CD4-positive, alpha-beta T cell treated with Interleukin-4 for 4 hours (primary cell): ENCODE measurements at regions not wholly inside any gene's neighbourhood (a gene's known extent, or its start where the extent isn't known, plus 50 kb on each side); places are given as distances from the start of the nearest gene placed in this dataset.
"Not testable (repeated sequence)": the region's sequence is repeated elsewhere in the genome, so short reads cannot be mapped to it uniquely, and the experiment has no call there.

Source experiments
- DNase-seq: peaks from one replicate; pipeline ENCODE4 v3.0.0-alpha.2; 2020

DNA sequence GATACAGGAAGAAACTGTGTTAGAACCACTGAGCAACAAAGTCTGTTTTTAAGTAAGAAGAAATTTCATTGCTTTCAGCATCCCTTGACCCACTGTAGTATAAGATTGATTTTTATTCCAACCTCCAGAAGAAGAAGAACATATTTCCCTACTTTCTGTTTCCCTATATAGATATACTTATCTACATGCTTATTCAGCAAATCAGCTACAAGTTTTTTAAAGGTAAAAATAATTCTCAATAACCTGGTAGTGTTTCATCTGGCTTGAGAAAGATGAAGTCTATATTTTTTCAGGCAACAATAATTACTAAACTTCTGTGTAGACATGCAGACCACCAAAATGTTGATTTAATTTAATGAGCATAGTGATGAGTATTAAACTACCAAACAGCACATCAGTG, 201.0 kb downstream of the OSTF1 start:
- no peak for DNase-seq

DNA sequence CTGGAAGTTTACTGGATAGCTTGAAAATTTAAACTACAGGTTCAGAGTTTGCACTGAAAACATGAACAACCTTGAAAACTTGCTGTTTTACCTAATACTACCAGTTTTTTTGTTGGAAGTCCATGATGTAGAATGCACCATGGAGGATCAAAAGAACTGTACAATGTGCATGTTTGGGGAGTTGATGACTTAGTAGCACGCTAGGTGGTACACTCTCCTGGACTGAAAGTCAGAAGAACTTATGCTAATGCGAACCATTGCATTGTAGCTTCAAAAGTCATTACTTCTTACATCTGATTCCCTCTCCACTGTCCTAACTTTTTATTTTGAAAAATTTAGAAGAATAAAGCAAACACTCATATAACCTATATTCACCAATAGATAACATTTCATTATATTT, 211.0 kb downstream of the OSTF1 start:
- DNase-seq = no peak

DNA sequence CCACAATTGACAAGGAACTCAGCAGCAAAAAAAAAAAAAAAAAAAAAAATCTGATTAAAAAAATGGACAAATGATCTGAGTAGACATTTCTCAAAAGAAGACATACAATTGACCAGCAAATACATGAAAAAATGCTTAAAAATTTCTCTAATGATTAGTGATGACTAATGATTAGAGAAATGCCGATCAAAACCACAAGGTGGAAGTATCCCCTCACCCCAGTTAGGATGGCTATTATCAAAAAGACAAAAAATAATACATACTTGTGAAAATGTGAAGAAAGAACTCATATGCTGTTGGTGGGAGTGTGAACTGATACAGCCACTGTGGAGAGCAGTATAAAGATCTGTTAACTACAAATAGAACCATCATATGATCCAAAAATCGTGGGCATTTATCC, 245.3 kb downstream of the OSTF1 start:
- DNase-seq = no peak

DNA sequence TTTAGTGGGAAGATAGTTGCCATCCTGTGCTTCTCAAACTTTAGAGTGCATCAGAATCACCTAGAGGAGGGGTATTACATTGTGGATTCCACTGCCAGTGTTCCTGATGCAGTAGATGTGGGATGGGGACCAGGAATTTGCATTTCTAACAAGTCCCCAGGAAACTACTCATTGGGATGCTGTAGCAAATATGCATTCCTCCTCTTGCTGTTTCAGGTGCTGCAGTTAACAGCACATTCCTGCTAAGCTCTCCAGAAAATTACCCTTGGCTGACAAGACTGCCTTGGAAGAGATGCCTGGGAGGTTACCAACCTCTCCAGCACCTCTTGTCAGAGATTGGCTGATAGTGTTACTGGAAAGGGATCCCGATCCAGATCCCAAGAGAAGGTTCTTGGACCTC, 270.5 kb downstream of the OSTF1 start:
- no peak for DNase-seq

DNA sequence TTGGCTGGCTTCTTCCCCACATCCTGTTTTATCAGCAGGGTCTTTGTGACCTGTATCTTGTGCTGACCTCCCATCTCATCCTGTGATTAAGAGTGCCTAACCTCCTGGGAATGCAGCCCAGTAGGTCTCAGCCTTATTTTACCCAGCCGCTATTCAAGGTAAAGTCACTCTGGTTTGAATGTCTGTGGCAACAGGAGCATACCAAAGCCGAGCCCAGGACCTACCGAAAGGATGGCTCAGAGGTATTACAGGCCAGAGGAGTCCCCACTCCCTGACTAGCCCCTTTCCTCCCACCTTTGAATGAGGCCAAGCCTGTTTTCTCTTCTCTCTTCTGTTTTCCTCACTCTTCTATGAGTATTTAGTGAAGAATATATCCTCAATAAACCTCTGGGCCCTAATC, 271.3 kb downstream of the OSTF1 start:
- DNase-seq = no peak

DNA sequence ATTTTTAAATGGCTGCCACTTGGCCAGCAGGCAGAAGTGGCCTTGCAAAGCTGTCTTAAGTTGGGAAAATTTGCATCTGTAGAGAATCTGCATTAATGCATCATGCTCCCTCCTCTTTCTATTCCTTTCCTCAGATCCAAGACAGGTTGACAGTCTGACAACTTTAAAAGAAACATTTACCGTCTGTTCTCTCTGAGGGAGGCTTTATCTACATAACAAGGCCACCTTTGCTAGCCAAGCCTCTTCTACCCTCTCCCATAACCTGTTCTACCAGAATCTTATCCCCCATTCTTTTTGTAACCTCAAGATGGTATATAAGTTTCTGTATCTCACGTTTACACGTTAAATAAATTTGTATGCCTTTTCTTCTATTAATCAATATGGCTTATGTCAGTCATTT, 271.9 kb downstream of the OSTF1 start:
- no peak for DNase-seq

DNA sequence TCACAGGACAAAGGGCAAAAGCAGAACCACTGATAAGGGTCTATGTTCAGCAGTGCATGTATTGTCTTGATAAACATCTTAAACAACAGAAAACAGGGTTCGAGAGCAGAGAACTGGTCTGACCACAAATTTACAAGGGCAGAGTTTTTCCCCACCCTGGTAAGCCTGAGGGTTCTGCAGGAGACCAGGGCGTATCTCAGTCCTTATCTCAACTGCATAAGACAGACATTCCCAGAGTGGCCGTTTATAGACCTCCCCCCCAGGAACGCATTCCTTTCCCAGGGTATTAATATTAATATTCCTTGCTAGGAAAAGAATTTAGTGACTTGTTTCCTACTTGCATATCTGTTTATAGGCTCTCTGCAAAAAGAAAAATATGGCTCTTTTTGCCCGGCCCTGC, 274.1 kb downstream of the OSTF1 start:
- not testable (repeated sequence) for DNase-seq

DNA sequence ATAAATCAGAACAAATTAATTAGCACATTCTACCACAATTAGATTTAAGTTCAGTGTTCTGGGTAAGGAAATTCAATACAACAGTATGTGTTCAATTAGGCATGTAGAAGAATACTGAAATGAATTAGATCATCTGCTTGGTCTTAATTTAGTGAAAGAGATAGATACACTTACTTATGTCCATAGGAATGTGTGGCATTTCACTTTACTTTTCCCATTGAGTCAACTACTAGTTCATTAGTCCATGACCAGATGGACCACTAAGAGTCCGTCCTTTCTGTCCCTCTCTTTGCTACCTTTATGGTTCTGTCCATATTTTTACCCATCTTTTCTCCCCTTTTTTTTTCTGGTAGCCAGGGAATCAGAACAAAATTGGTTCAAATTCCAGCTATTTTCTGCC, 276.9 kb downstream of the OSTF1 start:
- no peak for DNase-seq

DNA sequence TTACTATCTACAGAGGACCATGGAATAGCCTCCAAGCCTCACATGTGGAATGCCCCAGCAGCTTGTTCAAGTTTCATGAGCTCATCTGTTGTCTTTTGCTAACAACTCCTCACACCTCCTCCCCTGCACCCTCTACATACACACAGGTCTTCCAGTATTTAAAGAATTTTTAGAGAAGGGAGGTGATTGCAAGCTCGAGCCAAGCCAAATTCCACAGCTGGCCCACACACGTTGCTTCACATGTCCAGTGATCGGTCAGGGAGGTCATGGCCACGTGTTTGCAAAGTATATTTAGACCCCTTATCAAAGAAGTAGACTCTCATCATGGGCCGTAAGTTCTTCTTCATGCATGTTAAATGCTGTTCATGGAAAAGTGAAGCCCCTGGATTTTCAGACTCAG, 281.7 kb downstream of the OSTF1 start:
- no peak for DNase-seq

DNA sequence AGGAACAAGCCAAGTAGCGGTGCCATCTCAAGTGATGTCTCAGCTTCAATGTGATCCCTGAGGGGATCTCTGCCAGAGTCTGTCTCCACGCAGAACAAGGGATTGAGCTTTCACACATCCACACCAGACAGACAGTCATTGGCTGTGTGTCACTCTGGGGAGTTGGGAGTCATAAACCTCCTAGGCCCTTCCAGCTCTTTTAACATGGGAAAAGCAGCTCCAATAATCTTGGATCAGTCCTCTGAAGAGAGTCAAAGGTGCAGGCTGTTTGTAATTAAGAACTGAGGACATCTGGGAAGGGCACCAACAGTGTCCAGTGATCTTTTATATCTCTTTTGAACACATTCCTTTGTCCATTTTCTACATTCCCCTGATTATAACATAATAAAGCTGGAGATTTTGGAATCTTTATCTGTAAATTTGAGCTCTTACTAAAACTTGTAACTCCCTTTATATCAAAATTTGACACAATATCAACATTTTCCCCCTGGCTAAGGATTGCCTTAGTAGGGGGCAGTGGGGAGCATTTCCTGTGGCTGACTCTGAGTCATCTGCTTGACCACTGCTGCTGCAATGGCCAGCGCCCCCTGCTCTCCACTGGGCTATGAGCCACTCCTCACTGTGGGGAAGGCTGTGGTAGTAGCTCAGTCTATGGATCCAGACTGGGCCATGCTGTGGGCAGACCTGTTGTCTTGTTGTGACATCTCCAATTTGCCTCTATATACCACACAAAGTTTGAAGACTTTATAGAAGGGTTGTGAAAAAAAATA, 284.4 kb downstream of the OSTF1 start:
- DNase-seq = no peak

DNA sequence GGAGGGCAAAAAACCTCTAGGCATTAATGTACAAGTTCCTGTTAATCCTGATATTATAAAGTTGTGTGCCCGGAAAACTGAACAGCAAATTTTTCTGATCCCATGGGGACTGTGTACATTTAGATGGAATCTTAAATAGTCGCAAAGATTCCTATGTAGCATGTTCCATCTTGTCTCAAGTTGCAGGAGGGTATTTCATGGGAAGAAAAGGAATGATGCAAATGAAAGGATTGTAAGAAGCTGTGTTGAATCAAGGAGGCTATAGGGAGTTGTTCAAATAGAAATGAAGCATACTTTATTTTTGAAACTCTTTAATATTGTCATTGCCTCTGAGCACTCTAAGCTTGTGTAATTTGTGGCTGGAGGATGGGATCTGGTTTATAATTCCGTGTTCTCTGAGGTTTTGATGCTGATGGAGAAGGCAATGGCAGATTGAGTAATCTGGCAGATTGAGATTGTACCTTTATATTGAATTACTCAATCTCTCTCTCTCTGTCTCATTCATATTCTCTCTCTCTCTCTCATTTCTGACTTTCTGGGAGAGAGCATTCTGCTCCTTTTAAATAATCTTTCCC, 288.5 kb downstream of the OSTF1 start:
- no peak for DNase-seq

DNA sequence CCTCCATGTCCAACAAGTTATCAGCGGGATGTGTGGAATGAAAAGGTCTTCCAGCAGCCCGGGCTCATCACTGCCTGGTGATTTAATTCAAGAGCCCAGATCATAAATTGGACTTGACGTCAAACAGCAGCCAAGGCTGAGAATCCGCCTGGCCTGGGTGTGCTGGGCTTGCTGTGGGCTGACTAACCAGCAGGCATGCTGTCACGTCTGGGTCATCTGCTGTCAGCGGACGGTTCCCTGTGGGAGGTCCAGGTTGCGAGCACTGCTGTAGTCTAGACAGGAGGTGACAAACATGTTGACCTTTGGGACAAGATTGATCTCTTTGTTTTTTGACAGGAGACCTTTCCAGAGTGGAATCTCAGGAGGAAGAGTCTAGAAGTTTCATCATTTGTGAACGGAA, 289.7 kb downstream of the OSTF1 start:
- no peak for DNase-seq

DNA sequence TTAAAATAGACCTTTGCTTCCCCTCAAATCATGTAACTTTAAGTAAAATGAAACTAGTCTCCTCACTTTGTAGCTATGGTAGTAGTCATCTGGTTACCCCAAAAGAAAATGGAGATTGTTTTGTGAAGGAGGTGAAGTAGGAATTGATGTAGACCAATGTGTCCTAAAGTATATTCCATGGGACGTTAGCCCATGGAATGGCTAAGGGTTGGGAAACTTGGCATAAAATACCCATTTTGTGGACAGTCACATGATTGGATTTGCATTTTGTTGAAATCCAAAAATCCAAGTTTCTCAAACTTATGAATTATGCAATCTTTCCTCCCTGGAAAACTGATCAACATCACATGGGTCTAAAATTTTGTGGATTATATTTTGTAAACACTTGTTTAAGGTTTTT, 290.6 kb downstream of the OSTF1 start:
- no peak for DNase-seq

DNA sequence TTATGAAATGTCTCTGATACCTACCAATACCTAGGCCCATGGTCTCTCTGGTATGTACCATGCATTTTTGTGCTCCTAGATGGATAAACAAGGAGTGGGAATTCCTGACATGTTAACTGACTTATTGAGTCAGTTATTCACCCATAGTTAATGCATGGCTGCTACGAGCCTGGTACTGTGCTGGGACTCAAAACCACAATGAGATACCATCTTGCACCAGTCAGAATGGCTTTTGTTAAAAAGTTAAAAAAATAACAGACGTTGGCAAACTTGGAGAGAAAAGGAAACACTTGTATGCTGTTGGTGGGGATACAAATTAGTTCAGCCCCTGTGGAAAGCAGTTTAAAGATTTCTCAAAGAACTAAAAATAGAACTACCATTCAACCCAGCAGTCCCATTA, 293.8 kb downstream of the OSTF1 start:
- no peak for DNase-seq

DNA sequence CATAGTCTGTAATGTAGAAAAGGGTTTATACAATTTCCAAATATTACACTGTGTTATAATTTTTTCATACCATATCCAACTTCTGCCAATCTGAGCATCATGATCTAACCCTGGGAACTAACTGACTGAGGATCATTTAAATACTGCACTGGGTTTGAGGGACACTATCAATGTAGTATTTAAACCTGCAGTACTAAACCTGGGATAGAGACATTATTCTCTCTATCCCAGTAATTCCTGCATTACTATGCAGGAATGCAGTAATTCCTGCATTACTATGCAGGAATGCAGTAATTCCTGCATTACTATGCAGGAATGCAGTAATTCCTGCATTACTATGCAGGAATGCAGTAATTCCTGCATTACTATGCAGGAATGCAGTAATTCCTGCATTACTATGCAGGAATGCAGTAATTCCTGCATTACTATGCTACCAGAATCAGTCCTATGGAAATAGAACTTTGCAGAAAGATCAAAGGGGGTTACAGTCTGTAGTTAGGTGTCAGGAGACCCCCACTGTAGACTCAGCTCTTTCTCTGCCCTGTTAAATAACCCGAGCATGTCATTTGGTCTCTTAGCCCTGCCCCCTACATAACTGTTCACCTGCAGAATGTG, 295.2 kb downstream of the OSTF1 start:
- not testable (repeated sequence) for DNase-seq

DNA sequence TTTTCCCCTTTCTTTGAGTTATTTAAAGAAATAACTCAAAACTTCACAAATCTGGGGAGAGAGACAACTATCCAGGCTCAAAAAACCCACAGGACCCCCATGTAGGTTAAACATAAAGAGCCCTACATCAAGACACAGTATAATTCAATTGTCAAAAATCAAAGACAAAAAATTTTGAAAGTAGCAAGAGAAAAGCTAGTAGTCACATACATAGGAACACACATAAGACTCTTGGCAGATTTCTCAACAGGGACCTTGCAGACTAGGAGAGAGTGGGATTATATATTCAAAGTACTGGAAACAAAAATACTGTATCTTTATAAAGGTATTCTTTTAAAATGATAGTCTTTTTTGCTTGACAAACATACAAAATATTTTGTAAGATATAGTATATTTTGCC, 296.9 kb downstream of the OSTF1 start:
- no peak for DNase-seq

DNA sequence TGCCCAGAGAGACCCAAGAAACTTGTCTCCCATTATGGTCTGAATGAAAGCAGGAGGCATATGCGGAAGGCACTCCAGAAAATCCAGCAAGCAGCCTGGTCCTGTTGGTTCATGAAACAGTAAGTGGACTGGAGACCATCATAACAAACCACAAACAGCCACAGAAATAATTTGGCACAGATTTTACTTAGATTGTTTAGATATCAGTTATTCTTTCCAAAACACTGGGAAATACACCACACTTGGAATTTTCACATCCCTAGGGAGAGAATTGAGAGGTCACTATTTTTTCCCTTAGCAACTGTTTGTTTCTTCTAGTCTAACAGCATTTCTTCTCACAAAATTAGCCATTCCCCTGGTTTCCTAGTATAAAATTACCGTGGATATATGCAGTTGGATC, 300.8 kb downstream of the OSTF1 start:
- DNase-seq = no peak

DNA sequence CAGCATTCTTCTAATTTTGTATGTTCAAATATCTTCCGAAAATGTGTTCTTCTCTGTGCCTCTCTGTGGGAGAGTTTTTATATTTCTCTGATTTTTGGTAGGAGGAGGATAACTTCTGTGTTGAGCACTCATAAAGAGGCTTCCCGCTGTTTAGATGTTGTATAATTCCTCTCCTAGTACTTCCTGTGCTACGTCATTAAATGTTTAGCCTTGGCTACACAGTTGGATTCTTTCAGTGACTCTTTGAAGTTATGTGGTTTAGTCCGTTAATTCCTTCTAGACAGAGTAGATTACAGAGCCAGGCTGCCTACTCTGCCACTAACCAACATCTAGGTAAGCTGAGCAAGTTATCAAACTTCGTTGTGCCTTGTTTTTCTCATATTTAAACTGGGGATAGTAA, 302.6 kb downstream of the OSTF1 start:
- DNase-seq = no peak

DNA sequence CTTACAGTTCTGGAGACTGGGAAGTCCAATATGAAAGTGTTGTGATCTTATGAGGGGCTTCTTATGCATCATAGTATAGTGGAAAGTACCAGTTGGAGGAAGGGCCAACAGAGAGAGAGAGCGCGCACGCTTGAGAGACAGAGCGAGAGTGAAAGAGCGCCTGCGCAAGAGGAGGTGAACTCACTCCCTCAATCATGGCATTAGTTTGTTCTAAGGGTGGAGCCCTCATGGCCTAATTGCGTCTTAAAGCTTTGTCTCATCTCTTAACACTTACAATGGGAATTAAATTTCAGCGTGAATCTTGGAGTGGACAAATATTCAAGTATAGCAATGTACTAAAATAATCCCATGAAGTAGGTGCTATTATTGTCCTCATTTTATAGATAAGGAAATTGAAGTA, 303.2 kb downstream of the OSTF1 start:
- DNase-seq = no peak

DNA sequence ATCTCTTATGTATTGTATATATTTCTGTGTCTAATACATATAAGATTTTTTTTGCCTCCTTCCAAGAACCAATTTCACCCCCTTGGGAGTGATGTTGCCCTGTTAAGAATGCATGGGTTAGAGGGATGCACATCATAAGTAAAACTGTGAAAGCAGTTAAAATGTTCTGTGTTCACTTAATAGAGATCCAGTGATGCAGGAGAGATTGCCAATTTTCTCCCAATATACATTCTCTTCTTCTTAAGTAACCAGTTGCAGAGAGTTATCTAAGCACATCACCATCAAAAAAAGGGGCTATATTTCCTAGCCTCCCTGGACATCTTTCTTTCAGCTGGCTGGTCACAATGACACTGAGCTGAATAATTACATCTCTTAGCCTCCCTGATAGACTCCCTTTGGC, 307.0 kb downstream of the OSTF1 start:
- DNase-seq = no peak

DNA sequence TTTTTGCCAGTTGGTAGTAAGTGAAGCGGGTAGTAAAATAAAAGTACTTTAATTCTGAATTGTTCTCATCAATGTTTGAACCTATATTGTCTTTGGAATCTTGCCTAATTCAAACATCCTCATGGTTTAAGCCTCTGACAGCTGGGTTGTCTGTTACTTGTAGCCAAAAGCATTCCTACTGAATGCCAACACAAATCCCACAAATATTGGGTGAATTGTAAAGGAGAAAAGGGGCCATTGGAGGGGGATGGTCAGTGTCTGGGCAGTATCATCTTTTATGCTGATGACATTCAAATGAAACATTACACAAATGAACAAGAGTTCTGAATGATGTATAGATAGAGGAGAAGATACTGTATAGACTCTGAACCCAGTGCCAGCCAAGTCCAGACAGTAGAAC, 309.5 kb downstream of the OSTF1 start:
- no peak for DNase-seq

DNA sequence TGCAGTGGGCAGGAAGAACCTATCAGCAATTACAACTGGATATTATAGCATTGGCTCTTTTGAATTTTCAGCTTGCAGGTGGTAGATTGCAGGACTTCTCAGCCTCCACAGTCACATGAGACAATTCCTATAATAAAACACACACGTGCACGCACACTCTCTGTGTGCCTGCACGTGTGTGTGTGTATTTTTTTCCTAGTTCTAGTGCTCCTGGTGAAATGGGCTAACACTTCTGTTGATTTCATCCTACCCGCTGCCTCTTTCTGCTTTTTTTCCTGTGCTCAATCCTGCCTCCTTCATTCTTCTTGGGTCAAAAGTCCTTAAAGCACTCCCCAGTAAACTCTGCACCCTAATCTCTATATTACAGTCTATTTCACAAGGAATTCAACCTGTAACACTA, 320.1 kb downstream of the OSTF1 start:
- no peak for DNase-seq

DNA sequence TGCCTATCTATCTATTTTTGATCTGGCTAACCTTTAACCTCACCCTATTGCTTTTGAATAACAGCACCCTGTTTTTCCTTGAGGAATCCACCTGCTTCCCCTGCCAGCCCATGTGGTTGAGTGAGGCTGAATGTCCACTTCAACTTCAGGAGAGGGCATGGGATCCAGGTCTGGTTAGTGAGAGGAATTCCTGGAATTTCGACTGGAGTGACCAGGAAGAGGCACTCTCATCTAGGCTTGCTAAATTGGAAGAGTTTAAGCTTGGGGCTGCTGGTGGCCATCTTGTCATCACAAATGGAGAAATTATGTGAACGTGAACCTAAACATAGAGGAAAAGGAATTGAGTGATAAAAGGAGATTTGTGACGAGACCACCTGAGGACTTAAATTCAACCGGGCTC, 322.1 kb downstream of the OSTF1 start:
- DNase-seq = no peak

DNA sequence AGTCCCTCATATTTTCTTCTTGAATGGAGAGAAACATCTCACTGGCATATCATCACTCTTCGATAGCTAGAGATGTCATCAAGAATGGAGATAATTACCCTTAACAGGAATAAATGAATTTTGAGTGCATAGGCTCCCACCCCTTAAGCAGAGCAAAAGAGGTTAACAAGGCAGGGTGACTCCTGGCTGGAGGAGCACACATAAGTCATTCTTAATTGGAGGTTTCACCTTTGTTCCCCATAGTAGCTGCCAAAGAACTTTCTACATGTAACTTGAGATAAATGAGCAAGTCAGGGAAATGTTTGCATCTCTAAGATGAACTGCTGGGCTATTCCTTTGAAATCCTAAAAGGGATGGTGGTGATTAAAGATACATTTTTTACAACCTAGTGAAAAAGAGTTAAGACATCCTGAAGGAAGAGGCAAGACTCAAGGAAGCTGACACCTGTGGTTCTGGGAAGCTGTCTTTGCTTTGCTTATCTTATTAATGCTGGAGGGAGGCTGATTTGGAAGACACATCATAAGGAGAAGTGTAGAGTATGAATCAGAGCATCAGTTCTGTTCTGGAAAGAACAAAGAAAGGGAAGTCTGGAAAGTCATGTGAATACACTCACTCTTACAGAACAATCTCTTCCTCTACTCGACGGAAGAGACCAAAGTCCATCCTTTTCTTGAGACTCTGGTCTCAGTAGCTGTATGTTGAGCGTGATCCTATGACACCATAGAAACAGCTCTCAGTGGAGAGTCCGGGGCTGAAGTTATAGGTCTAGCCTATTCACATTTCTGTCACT, 326.3 kb downstream of the OSTF1 start:
- DNase-seq = no peak
